GM19468 (cell line): ENCODE measurements at regions not wholly inside any gene's neighbourhood (a gene's known extent, or its start where the extent isn't known, plus 50 kb on each side); places are given as distances from the start of the nearest gene placed in this dataset.
"Not testable (repeated sequence)": the region's sequence is repeated elsewhere in the genome, so short reads cannot be mapped to it uniquely, and the experiment has no call there.

Experiments used
- ATAC-seq: cut with Tn5 transposase; IDR thresholded peaks from one replicate; pipeline ENCODE4 v1.9.1; 2021; ENCODE audit warnings: mild to moderate bottlenecking, moderate library complexity, moderate number of reproducible peaks; ENCODE audit not compliant: unreplicated experiment; ENCODE audit errors: extremely low read depth

DNA sequence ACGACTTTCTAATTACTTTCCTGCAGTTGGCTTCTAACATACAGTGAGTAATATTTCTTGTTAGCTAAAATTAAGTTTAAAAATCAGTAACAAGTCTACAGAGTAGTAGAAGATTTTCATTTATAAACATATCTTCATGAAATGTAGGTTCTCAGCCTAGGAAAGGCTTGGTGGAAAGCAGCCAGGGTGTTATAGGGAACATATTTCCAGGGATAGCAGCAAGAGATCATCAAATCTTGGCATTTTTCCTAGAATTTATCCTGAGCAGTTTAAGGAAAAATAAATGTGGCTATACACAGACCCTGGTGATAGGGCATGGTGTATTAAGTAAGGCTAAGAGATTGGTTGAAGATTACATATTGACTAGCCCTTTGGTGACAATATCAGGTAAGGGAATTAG lies 203.5 kb upstream of the NEGR1 start:
- ATAC-seq = no peak

DNA sequence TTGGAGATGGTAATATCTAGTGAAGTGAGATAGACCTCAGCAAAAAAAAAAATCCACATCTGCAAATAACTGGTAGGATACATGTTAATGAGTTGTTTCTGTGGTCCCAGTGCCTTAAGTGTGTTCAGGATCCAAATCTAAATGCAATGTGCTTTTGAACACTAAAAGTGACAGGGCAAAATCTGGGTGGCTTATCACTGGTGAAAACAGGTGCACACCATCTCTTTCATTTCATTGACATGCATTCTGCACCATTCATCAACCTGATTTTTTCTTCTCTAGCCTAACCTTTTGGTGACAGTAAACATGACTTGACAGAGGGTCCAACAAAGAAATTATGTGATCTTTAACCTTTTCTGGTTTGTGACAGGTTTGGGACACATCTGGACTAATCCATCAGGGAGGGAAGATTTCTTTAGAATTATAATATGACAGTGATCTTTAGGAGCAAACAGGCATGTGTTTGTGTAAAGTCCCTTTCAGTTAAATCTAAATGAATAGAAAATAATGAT lies 201.6 kb upstream of the NEGR1 start:
- no peak for ATAC-seq

DNA sequence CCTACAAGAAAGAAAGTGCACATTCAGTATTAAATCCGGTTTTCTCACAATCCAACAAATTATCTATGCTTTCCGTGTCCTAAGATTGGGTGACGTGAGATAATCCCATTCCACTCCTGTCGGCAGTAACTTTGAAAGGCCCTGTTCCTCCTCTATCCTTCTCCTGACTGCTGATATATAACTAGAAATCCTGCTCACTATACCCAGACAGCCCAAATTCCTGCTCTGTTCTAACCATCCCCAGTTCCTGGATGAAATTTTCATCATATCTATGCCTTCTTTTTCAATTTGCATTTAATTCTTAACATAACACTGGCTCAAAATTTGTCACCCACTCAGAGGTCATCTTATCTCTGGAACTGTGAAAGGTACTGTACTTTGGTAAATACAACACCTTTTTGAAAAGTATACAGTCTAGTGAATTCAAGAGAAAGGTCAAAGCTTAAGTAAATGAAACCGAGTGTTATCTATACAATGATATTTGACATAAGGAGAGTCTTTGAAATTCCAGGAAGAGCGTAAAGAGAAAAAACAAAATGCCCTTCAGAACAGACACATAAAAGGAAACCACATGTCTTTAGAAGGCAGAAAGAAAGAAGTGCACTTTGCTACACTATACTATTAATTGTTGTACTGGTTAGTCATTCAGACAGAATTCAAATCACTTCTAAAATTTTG lies 200.5 kb upstream of the NEGR1 start:
- no peak for ATAC-seq

DNA sequence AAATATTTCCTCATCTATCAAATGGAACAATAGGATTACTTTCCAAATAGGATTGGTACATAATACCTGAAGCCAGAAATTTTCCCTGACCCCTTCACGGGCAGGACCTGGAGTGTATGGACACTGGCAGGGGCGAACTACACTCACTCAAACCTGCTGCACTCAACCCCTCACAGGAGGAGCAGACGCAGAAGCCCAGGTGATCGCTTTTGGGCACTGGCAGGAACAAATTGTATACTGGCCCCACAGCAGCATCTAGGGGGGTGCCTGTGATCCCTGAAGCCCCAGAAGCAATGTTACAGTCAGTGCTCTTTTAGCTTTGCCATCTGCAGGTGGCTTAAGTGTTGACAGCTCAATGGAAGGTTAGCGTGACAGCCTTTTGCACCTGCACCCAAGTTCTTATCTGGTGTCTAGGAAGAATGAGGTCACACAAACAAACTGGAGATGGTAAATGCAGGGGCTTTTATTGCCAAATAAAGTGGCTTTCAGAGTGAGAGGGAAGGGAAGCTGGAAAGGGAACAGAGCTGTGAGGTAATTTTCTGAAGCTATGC lies 199.2 kb upstream of the NEGR1 start:
- ATAC-seq = no peak

DNA sequence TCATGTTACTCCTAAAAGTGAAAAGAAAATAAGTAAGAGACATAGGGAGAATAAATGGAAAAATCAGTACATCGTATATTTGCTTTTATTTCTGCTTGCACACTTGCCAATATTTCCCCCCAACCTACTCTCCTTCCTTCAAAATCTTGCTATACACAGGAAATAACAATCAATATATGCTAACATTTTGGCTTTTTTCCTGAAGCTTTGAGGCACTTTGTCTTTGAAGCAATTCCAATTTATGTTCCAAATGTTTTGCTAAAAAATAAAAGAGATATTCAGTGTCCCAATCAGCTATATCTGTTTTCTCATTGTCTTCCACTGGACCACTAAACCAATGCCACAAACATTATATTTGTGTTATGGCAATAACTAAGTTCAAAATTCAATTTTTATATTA lies 184.0 kb upstream of the NEGR1 start:
- ATAC-seq = no peak

DNA sequence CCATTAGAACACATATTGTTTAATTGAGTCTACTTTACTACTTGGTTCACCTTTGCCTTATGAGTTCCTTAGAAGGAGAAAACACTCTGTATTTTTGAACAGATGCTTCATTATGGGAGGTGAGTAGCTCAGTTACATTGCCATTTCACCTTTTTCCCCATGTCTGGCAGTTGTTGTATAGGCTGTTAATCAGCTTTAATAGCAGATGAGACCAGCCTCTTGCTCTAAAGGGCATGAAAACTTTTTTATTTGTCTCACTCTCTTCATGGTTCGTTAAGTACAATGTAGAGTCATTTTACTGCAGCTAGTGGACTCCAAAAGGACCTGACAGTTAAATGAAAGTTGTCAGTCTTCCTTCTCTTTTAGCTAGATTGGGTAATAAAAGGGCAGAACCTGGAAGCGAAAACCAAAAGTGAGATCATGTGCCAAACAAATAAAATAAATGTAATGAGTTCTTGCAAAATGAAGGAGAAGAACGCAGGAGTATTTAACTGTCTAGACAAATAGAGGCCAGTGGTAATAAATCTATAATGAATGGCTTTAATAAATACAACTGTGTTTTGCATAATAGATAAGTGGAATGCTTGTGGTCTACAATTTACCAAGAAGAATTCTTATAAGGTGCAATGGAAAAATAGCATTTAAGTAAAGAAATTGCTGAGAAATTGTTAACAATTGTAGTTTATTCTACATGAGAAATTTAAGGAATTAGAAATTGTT lies 180.0 kb upstream of the NEGR1 start:
- no peak for ATAC-seq

DNA sequence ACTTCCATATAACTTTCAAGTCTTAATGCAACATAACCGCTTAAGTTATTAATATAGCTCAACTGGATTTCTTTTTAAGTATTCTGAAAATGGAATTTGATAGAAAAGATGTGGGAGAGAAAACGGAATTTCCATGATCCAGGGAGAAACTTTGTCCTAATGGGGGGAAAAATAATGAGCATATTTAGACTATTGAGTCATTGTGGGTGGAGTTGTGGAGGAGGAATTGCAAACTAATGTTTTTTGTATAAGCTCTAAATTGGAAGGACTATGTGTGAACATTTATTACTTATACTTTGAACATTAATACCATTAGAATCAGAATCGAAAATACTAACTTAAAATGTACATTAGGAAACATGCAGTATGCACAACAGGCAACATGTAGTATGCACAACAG lies 159.9 kb upstream of the NEGR1 start:
- ATAC-seq = no peak

DNA sequence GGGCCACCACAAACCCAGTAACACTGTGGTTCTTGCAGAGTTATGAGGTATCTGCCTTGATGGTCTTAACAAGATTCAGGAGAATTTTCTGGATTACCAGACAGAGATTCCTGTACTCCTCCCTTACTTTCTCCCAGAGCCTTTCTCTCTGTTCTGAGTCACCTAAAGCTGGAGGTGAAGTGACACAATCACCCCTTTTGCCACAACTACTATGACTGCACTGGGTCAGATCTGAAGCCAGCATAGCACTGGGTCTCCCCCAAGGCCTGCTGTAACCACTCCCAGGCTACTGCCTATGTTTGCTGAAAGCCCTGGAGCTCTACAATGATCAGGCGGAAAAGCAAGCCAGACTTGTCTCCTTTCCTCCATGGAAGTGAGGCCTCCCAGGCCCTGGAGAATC lies 156.7 kb upstream of the NEGR1 start:
- no peak for ATAC-seq

DNA sequence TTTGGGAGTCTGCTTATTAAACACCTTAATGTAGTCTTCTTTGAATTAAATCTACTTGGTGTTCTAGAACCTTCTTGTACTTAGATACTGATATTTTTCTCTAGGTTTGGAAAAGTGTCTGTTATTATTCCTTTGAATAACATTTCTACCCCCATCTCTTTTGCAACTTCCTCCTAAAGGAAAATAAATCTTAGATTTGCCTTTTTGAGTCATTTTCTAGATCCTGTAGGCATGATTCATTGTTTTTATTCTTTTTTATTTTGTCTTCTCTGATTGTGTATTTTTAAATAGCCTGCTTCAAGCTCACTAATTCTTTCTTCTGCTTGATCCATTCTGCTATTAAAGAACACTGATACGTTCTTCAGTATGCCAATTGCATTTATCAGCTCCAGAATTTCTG lies 155.9 kb upstream of the NEGR1 start:
- ATAC-seq = no peak

DNA sequence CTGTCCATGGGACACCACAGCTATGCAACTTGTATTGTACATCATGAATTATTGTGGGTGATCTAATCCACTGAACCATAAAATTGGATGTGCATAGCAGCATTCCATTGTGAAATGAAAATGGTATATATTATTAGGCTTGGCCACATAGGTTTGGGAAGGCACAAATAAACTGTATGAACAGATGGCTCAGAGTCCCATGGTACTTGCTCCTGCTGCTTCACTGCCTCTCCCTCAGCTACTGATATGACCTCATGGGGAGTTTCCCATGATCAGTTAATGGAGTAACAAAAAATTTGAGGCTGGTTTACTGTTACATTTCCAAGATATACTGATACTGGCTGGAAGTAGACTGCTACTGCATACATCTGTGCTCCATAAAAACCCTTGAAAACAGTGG lies 152.7 kb upstream of the NEGR1 start:
- no peak for ATAC-seq

DNA sequence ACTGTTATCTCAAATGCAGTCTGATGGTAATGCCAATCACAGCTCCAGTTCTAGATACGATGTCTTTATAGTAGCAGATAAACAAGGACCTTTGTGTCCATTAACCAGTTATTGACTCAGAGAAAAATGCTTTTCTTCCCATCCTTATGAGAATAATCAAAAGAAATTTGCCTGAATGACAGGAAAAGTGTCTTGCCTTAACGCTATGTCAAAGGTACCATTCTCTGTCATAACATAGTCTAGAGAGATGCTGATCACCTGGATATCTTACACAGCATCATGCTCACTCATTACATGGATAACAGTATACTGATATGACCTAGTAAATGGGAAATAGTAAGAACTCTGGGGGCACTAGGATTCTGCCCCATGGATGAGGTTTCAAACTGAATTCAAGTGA lies 151.7 kb upstream of the NEGR1 start:
- no peak for ATAC-seq

DNA sequence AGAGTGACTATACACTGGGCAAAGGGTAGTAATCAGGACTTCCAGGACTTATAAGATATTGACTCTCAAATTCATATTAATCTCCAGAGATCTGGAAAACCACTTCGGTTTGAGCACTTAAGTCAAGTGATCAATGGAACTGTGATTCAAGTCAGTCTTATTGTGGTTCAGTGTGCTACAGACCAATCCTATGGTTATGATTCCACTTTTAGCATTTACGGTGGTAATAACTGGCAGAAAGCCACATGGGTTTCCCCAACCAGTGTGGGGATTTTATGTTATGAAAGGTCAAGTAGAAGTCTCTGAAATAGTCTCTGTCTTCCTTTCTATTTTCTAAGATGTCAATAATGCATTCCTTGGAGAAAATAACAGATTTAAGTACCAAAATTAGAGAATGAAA lies 151.3 kb upstream of the NEGR1 start:
- ATAC-seq = peak; percentile 34

DNA sequence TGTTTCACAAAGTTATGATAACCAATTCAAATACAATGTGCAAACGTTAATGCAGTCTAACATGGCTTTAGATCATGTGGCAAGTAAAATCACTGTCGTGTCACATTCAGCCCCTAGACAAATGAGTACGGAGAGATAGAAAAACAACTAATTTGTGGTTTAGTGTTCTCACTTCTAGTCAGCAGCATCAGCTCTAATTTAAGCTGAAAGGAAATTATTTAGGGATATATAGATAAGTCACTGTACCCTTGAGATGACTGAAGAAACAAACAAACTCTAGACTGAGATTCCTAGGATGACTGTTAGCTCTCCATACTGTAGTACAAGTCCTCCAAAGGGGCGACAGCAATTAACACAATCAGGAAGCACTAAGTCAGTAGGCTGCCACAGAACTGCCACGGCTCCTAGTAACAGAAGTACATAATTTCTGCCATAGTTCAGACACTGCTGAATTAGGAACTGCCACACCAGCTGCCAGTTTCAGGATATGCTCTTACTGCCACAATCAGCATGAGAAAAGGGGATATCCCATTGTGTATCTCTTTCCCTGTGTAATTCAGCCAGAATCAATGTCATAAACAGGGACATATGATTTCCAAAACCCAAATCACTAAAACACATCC lies 150.4 kb upstream of the NEGR1 start:
- ATAC-seq = no peak

DNA sequence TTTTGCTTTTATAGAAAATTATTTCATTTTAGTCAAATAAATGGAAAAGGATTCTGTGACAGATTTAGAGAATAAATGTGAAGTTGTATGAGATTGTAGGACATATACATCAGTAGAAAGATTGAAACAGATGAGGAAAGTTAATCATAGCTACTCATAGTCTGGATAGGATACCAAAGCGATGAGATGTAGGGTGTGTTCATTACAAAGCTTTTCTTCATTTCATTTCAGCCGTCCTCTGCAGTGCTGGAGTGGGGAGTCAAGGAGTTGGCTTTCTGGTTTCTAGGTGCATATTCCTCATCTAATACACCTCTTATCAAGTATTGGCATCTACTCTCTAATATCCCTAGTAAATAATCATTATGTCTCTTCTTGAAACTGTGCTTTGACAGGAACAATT lies 149.5 kb upstream of the NEGR1 start:
- ATAC-seq = no peak

DNA sequence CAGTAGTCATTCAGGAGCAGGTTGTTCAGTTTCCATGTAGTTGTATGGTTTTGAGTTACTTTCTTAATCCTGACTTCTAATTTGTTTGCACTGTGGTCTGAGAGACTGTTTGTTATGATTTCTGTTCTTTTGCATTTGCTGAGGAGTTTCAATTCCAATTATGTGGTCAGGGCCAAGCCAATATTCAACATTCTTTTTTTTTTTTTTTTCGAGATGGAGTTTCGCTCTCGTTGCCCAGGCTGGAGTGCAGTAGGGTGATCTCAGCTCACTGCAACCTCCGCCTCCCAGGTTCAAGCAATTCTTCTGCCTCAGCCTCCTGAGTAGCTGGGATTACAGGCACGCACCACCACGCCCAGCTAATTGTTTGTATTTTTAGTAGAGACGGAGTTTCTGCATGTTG lies 145.9 kb upstream of the NEGR1 start:
- not testable (repeated sequence) for ATAC-seq

DNA sequence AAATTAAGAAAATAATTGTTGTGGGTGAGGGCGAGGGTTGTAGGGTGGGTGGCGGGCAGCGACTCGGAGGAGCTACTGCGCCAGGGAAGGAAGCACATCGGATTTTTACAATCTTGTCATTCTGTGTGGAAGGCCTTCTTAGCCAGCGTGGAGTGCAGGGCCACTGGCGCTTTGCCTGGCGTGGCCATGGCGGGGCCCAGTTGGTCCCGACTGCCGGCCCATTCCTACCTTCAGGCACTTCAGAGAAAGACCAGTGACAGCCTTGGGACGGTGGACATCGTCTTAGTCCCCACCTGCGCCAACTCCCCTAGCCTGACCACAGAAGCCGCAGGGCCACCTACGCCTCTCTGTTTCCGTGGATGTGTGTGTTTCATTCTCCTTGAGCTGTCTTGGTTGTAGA lies 136.9 kb upstream of the NEGR1 start:
- ATAC-seq = no peak

DNA sequence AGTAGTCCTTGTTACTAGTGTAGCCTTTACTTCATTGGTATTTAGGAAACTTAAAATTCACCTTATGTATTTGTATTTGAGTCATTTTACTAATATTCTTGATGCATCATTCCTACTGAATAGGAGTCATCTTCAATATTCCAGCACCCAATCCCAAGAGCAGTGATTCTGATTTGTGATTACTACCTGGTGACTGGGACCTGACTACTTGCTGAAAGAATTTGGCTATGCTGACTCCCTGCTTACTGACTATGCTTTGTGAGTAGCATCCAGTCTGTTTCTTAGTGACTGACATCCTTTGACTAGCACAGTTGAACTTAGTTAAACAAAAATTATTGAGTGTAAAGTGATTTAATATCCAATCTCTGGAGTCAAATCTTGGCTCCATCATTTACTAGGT lies 129.9 kb upstream of the NEGR1 start:
- no peak for ATAC-seq

DNA sequence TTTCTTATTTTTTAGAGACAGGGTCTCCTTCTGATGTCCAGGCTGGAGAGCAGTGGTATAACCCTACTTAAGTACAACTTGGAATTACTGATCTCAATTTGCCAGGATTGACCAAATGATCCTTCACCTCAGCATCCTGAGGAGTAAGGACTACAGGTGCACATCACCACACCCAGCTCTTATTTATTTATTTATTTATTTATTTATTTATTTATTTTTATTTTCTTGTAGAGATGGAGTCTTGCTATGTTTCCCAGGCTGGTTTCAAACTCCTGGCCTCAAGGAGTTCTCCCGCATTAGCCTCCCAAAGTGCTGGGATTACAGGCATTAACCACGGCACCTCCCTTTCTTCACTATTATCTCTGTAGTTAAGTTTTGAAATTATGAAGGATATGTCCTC lies 117.5 kb upstream of the NEGR1 start:
- ATAC-seq = no peak

DNA sequence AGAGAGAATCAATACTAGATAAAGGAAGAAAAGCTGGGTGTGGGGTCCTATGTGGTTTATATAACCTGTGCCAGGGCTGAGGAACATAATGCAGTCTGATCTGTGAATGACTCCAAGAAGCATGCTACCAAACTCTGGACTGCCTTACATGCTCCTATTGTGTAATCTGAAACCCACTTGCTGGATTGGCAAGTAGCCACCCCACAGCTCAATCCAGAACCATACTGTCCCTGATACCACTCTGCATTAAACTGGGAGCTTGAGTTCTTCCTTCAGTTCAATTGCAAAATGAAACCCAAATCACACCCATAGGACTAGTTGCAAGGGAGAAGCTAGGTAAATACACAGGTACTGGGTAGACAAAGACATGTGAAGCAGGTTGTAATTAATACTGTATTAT lies 115.4 kb upstream of the NEGR1 start:
- no peak for ATAC-seq

DNA sequence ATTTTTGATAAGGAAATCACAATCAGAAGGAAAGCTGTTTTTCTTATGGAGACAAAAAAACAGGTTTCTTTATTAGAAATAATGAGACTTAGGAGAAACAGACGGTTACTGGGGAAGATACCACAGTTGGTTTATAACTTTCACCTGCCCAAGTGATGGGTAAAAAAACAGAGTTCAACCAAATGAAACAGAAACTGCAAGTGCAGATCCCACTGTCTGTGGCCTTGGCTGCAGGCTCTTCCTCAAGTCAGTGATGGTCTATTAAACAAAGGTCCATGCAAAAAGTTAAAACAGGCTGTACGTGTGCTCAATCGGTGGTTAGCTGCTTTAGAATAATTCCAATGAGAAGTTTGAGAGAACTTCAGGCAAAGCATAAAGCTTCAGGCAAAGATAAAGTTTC lies 112.1 kb upstream of the NEGR1 start:
- no peak for ATAC-seq

DNA sequence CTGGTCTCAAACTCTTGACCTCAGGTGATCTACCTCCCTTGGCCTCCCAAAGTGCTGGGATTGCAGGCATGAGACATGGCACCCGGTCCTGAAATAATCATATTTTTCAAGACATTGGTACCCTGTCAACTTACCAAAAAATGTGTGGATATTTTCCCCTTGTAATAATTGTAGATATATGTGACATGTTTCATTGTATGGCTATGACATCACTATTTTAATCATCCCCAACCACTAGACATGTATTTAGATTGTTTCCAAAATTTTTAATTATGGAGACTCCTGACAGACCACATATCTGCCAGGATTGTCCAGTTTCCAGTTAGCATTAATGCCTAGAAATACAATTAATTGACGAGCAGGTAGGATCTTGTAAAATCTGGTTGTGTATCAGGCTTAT lies 96.7 kb upstream of the NEGR1 start:
- no peak for ATAC-seq
